NOMO-1 treated with DMSO at 0.1 percent for 48 hours (cell line): ENCODE measurements at regions not wholly inside any gene's neighbourhood (a gene's known extent, or its start where the extent isn't known, plus 50 kb on each side); places are given as distances from the start of the nearest gene placed in this dataset.

ENCODE experiments used
- DNase-seq: peaks from one replicate; lab custom pipeline; 2025; ENCODE audit not compliant: unreplicated experiment; lab: John Stamatoyannopoulos, UW

DNA sequence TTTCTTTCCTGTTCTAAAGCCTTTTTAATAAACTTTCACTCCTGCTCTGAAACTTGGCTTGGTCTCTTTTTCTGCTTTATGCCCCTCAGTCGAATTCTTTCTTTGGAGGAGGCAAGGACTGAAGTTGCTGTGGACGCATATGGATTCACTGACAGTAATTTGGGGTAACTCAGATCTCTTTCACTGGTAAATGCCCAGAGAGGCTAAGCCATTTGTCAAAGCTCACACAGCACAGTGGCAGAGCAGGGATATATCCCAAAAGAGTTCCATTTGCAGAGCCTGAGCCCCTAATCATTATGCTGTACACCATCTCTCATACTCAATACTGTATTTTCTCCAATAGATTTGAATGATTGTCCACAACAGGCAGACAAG is 72.3 kb upstream of the GALNT15 start:
- no peak for DNase-seq

DNA sequence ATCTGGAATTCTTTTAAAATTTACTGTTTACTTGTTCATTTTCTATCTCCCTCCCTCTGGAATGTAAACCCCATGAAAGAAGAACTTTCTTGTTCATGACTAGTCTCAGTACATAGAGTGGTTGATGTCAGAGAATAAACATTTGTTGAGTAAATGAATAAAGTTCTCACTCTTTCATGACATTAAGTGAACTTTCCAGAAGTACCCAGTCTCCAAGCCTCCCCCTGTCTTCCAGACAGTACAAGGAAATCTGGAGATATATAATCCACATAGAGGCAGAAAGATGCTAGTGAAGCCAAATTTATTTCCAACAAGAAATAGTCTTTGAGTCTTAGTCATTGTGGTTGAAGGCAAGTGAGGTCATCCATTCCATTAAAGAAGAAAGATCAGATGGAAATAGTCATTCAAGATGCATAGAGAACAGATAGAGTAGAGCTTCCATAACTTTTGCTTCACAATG is 71.5 kb upstream of the GALNT15 start:
- no peak for DNase-seq

DNA sequence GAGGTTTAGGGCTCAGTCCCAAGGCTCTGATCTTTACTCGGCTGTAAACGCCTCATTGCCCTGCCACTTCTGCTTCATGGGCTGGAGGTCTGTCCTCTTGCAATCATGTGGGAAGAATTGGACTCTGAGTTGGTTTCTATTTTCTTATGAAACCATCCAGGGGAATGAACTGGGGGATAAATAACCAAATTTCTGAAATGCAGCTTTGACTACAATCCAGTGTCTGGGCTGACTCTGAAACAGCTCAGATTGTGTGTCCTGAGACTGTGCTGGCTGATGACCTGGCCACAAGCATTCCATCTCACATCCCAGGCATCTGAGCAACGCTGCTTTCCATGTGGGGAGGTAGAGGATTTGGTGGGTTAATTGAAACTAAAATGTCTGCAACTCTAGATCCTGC is 71.0 kb upstream of the GALNT15 start:
- DNase-seq = no peak

DNA sequence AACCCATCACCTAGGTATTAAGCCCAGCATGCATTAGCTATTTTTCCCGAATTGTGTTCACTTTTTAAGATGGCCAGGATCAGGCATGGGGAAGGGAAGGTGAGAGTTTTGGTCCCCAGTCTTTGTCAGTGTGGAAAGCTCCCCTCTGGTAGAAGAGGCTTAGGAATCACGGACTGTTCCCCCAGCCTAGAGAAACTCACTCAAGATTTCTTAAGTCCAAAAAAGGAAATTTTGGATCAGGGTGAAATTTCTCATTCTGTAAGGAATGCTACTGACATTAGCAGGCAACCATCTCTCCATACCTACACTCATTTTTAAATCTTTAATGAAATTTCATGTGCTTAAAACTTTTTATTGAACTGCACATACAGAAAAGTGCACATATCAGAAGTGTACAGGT is 70.3 kb upstream of the GALNT15 start:
- no peak for DNase-seq

DNA sequence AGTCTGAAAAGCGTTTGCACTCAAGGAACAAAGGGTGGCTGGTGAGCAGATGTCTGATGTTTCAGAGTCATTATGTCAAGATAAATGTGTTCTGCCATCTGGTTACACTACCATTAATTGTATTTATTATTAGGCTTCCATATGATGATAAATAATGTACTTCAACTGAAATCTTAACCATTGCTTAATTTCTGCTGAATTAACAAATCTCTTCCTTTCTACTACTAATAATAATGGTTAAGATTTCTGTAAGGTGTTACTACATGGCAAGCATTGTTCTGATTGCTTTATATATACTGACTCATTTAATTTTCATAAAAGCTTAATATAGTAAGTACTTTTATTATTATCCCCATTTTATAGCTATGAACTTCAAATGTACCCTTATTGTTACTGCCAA is 68.4 kb upstream of the GALNT15 start:
- no peak for DNase-seq

DNA sequence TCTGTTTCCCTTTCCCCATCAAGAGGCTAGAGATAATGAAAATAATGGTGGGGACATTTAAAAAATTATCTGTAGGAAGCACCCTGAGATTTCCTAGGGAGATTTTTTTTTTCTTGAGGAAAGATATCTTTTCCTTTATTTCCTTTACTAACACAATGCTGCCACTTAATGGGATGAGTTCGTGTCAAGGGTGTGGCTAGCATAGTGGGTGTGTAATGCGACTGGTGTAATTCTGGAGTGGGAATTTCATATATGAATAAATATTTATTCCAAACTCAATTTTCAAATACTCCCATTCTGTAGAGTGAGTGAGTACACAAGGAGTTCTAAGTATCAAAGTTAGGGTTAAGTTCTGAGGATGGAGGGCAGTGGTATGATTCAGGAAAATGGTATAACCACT is 66.1 kb upstream of the GALNT15 start:
- no peak for DNase-seq

DNA sequence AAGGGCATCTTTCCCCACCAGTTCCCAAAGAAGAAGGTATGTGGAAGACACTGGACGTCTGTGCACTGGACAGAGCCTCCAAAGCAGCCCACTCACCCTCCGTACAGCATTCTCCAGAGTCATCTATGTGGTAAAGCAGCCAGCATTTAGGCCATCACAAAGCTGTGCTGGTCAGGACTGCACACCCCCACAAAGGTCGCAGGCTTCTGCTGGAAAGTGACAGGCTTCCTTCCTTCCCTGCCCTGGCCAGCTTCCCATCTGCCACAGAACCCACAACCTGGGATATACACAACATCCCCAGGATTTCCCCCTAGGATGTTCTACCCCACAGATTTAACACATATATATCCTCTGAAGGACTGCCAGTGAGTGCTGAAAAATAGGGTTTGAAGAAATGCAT is 64.6 kb upstream of the GALNT15 start:
- DNase-seq = no peak

DNA sequence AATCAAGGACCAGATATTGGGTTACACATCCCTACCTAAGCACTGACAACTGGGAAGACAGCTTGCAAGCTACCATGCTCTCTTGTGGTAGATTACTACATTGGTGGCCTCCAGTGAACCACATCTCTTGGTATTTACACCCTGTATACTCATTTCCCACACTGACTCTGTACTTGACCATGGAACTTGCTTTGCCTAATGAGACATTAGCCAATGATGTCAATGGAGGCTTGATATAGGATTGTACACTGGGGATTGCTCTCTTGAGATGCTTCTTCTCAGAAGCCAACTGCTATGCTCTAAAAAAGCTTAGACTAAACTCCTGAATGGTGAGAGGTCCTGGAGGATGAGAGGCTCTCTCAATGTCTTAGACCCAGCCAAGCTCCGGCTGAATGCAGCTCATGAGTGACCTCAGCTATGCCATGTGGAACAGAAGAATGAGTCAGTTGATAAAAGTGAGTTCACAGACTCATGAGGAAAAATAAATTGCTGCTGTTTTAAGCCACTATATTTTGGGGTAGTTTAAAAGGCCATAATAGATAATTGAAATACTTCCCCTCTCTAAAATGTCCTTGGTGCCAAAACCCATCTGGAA is 61.5 kb upstream of the GALNT15 start:
- no peak for DNase-seq

DNA sequence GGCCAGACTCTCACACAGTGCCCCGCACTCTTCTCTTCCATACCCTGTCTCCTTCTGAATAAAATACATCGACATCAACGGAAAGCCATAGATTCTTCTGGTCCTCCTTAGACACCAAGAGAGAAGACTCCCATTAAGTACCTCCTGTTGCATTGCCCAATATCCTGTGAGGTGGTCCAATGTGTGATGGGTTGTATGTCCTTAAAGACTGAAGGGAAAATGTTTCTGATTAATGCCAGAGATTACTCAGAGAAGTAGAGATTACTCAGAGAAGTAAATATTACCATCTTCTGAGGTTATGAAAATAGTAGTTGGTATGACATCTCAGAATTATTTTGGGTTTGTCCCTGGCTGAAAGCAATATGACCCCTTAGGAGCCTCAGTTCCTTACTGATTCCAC is 60.8 kb upstream of the GALNT15 start:
- no peak for DNase-seq

DNA sequence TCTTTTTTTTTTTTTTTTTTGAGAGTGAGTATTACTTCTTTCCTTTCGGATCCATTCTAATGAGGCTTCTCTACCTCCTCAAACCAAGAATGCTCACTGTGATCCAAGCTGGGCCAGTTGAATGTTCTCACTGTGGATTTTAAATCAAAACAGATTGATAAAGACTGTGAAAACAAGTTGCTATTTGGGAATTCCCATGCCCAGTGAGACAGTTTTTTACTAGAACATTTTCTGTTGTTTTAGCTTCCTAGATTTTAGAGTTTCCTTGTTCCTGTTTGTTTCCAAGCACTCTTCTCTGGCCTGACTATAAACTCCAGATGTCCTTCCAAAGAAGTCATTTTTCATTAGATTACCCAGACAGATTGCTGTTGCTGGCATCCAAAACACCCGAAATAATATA is 60.1 kb upstream of the GALNT15 start:
- no peak for DNase-seq

DNA sequence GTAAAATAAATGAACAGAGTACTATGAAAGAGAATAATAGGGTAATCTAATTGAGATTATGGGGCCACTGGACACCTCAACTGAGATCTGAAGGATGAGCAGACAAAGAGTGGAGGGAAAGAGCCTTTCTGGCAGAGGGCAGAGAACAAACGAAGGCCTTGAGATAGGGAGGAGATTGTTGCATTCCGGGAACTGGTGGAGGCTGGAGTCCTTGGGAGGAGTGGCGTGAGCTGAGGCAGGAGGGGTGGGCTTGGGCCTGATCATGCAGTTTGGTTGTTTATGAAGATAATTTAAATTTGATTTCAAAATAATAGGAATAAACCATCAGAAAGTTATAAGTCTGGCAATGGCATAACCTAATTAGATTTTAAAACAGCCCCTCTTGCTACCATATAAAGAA is 59.5 kb upstream of the GALNT15 start:
- no peak for DNase-seq

DNA sequence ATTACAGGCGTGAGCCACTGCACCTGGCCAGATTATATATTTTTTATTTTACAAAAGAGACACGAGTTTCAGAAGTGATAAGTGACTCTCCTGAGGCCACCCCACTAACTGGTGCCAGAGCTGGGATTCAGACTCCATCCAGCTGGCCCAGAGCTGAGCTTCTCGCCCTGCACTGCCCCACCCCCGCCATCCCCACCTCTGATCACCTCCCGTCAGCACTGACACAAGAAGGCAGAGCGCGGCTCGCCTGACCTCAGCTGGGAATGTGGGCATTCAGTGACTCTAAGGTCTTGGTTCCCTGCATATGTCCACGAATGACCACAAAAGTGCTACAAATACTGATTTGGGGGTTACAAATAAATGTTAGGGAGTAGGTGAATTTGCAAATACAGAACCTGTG is 56.1 kb upstream of the GALNT15 start:
- no peak for DNase-seq

DNA sequence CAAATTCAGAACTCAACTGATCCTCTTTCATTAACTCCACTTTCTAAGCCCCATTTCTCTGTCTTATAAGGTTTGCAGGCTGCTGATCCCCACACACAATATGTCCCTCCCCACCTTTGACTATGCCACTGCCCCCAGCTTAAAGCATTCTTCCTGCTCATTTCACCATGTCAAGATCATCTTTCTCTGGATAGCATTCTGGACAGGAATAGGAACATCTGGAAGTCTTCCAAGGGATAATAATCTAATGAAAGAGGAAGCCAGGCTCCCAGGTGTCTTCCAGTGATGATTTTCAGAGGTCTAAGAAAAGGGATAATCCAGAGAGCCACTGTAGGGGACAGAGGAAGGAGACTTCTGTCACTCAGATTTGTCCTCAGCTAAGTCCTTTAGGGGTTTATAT is 54.6 kb upstream of the GALNT15 start:
- DNase-seq = no peak

DNA sequence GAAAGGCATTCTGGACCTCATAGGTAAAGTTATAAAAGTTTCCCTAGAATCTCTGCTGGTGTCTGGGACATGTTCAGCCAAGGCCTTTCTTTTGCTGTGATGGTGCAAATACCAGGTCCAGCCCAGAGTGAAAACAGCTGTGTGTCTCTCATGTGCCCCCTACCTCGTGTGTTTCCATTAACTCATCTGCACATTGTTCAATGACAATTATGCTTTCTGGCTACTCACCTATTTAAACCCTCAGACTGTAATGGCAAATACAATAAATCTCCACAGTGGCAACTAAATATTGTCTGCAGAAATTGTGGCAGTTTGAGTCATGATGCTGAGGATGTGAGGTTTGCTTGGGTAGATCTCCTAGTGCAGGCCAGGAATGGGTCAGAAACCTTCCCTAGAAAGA is 53.1 kb upstream of the GALNT15 start:
- DNase-seq = no peak

DNA sequence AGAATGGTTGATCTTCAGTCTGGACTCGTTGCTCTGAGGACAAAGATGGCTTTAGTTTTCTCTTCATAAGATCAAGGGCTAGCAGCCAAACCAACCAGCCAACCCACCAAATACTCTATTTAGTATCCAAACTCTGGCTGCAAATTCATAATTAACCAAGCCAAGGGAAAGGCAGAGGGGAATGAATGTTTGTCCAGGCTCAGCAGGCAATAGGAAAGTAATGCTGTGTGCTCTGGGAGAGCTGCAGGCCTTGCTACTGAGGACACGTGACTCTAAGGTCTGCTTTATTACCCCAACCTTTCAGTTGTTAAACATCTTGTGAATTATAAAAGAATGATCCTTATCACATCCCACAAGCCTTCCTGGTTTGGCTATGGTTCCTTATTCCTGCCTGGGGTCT is 52.3 kb upstream of the GALNT15 start:
- DNase-seq = no peak

DNA sequence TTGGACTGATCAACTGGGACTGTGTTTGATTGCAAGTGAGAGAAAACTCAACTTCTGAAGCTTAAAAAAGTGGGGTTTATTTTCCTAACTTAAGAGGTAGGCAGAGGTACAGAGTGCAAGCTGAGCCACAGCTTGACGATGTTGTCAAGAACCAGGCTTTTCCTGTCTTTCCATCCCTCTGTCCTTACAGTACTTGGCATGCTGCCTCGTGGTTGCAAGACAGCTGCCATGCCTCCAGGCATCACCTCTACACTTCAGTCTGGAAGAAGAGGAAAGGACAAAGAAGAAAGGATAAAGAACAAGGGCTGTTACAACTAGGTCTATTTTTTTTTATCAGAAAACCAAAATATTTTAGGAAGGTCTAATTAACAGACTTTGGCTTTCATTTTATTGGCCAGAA is 51.8 kb upstream of the GALNT15 start:
- DNase-seq = no peak

DNA sequence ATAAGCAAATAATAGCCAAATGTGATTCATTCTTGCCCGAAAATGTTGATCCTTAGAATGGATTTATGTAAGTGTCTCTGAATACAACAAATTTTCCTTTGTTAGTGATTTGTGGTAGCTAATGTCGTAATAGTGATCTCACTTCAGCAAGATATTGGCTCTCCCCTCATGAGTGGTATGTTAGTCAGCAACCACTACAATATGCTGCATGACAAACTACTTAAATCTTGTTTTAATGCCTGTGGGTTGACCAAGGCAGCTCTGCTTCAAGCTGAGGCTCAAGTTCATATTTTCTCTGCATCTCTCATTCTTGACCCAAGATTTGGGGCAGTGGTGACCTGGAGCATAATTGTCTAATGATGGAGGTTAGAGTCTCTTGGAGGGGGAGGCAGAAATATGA is 49.8 kb upstream of the GALNT15 start:
- DNase-seq = no peak
